Astrocyte (in vitro differentiated cells and primary cell): ENCODE measurements at regions not wholly inside any gene's neighbourhood (a gene's known extent, or its start where the extent isn't known, plus 50 kb on each side); places are given as distances from the start of the nearest gene placed in this dataset.

Experiments
- CTCF ChIP-seq: IDR thresholded peaks from 2 replicates; pipeline ENCODE4 v1.5.1; 2011; ENCODE audit warnings: low read depth, mild to moderate bottlenecking, inconsistent platforms, low read length, moderate library complexity; ENCODE audit not compliant: insufficient read depth
- EZH2 ChIP-seq: IDR thresholded peaks from 2 replicates; pipeline ENCODE4 v1.6.1; 2012; ENCODE audit warnings: mild to moderate bottlenecking, low read length, inconsistent platforms; ENCODE audit not compliant: insufficient read depth

DNA sequence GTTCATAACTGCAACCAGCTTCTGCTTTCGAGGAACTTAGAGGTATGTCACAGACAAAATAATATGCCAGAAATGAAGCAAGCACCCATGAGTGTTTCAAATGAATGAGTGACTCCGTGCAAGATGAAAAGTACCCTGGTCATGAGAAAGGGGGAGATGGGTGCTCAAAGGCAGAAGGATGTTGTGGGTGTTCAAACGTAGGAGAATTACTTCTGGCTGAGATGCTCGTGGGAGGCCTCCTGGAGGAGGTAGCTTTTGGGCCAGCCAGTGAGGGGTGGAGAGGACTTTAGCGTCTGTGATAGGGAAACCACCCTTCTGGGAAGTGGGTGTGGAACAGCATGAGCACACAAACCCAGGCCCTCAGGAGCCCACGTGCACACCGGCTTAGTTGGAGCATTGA, 113.8 kb downstream of the SYF2 start:
- no peak for TF ChIP-seq EZH2
- TF ChIP-seq CTCF: no peak
